G401 (cell line): ENCODE measurements at regions not wholly inside any gene's neighbourhood (a gene's known extent, or its start where the extent isn't known, plus 50 kb on each side); places are given as distances from the start of the nearest gene placed in this dataset.
"Not testable (repeated sequence)": the region's sequence is repeated elsewhere in the genome, so short reads cannot be mapped to it uniquely, and the experiment has no call there.

Source experiments
- DNase-seq: peaks from one replicate; pipeline ENCODE4 v3.0.0-alpha.2; 2015; ENCODE audit warnings: low spot score
- in situ Hi-C: cut with HindIII; loops from 2 replicates; pipeline ENCODE4 v1.10.0; 2016; ENCODE audit warnings: low sequenced_read_pairs, mixed read lengths

GRCh38 chr3:73164622-73165021 is 103.2 kb downstream of the EBLN2 start:
- in situ Hi-C loops: no loop called here
- DNase-seq: no peak

DNA sequence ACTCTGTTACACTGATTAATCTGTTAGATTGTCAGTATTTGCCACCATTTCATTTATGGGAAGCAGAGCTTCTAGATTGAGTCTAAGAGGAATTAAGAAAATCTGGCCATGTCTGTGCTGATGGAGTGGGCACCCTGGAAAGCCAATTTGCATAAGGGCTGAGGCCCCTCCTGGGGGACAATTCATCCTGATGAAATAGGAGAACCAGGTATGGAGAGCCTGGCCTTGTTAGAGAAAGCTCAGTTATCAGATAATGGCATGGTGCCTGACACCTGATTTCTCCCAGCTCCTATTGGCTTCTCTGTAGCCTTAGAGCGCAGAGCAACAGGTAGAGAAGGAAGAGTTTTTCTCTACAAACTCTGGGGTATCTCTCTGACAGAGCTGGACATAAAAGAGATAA is 114.2 kb downstream of the EBLN2 start:
- DNase-seq: no peak
- in situ Hi-C loops: no loop called here

GRCh38 chr3:73176941-73177340 is 115.5 kb downstream of the EBLN2 start:
- in situ Hi-C loops: no loop called here
- DNase-seq: no peak

DNA sequence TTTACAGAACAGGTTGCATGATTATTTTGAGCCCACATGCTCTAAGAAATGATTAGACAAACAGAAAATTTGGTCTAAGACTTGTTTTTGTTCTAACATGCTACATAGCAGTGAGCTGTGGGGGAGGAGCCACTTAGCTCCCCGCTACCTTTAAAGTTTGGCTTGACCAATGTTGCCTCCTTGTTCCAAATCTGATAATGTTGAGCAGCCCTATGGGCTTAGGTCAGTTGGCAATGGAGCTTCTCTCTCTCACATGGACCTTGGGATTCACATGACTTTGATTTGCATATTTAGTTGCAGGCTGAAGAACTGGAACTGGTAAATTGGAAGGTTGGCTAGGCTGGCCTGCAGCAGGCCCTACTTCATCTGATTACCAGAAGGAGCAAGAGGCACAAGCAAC is 116.4 kb downstream of the EBLN2 start:
- no peak for DNase-seq
- in situ Hi-C loops: no loop called here

GRCh38 chr3:73179601-73180000 is 118.1 kb downstream of the EBLN2 start:
- DNase-seq: no peak
- in situ Hi-C loops: no loop called here

- DNase-seq: no peak
- in situ Hi-C loops: no loop called here
Measured at GRCh38 chr3:73186741-73187140, 125.3 kb downstream of the EBLN2 start.

DNA sequence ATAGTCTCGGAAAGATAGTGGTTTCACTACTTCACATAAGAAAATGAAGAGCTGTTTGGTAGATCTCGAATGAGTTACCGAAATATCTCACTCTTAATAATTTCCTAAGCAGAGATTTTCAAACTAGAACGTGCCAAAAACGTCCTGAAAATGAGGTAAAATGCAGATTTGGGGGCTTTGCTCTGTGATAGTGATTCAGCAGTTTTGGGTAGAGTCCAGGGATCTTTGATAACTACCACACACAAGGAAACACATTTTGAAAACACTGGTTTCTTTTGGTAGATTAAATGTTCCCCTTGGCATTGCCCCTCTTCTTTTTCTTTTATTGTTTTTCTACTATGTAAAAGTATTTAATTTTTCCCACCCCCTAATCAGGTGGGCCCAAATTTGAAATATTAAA is 125.9 kb downstream of the EBLN2 start:
- in situ Hi-C loops: no loop called here
- no peak for DNase-seq

DNA sequence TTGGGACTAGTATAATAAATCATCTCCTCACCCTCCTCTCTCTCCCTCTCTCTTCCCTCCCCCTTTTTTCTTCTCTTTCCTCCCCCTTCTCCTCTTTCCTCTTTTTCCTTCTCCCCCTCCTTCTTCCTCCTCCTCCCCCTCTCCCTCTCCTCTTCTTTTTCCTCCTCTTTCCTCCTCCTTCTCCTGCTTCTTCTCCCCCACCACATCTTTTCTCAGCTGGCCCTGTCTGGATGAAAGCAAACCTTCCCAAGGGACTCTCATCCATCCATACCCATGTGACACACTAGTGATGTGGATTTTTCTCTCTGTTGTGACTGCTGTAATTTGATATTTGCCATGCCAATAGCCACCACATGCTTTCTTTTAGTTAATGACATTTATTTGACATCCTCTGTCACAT is 127.2 kb downstream of the EBLN2 start:
- in situ Hi-C loops: no loop called here
- DNase-seq: no peak

DNA sequence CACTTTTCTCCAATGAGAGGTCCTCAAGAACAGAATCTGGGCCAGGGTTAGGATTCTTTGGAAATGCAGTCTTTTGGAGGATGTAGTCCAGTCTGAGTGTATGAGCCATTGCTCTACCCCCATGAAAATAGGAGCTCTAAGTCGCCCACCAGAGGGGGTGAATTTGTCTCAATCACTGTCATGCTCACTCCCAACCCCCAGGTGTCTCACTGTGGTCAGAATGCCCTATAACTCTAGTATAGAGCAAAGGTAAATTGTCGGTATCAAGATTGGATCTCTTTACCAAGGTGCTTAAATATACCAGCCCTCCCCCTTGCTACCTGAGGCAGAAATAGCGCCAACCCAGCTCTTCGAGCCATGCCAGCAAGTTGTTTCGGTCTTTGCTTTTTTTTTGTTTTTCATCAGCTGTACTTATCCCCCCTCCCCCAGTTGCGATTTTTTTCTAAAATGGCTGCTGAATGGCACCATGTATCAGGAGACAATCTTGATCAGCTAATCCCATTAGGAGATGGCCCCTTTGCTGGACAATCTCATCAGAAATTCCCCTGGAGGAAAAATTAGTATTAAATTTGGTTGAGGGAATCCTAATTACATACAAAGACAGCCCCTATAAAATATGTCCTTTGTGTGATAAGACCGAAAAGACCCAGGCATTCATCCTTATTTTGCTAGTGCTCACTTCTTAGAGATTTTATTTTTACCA is 130.7 kb downstream of the EBLN2 start:
- in situ Hi-C loops: no loop called here
- DNase-seq: no peak

DNA sequence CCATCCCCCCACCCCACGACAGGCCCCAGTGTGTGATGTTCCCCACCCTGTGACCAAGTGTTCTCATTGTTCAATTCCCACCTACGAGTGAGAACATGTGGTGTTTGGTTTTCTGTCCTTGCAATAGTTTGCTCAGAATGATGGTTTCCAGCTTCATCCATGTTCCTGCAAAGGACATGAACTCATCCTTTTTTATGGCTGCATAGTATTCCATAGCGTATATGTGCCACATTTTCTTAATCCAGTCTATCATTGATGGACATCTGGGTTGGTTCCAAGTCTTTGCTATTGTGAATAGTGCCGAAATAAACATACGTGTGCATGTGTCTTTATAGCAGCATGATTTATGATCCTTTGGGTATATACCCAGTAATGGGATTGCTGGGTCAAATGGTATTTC is 132.5 kb downstream of the EBLN2 start:
- DNase-seq, in situ Hi-C loops: not testable (repeated sequence)

DNA sequence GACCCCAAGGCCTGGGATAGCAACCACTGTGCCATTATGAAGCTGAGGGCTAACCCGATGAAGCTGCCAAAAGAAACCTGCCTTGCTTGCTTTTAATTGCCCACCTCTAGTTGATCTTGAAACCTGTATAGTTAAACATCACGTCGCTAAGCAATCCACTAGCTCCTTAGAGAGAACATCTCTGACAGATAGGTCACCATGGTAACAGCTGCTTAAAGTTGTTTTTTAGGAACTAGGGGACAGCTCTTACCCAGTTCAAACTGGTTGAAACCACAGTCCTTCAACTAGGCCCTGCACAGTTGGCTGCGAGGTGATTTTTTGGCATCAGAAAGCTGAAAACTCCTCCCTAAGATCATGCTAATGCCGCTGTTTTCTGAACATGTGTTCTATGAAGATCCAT is 135.7 kb downstream of the EBLN2 start:
- no peak for DNase-seq
- in situ Hi-C loops: no loop called here

- no peak for DNase-seq
- in situ Hi-C loops: no loop called here
Measured at GRCh38 chr3:73203101-73203500, 141.6 kb downstream of the EBLN2 start.

DNA sequence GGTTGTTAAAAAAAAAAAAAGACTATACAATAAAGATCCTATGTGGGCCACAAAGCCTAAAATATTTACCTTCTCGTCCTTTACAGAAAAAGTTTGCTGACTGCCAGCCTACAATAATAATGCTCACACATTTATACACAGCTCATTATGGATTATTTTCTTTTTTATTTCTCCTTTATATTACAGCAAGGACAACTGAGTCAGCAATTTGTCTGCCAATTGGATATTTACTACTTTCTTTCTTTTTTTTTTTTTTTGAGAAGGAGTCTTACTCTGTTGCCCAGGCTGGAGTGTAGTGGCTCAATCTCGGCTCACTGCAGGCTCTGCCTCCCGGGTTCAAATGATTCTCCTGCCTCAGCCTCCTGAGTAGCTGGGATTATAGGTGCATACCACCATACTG is 142.2 kb downstream of the EBLN2 start:
- no peak for DNase-seq
- in situ Hi-C loops: no loop called here

GRCh38 chr3:73204841-73205240 is 143.4 kb downstream of the EBLN2 start:
- DNase-seq: no peak
- in situ Hi-C loops: no loop called here

DNA sequence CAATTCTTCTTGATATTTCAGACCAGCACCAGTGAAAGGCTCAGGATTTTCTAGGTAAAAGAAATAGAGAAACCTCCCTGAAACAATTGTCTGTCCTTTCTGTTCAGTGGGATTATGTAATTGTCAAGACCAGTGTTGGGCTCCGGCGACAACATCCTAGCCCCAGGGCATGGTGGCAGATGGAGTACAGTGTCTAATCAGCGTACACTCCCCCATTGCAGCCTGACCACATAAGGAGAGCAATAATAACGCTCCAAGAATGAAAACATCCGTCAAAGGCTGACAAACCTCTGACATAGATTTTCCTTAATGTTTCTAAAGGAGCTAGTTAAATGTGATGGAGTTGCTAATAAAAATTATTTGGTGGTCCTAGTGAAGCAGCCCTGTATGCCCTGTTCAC is 144.6 kb downstream of the EBLN2 start:
- DNase-seq: peak; percentile 8
- in situ Hi-C loops: no loop called here

- no peak for DNase-seq
- in situ Hi-C loops: no loop called here
Measured at GRCh38 chr3:73207946-73208440, 146.5 kb downstream of the EBLN2 start.

- DNase-seq: no peak
Measured at GRCh38 chr3:73210759-73211158, 149.3 kb downstream of the EBLN2 start.

GRCh38 chr3:73212683-73213082 is 151.2 kb downstream of the EBLN2 start:
- in situ Hi-C loops: no loop called here
- DNase-seq: no peak

More at GRCh38 chr3:73210759-73211158, 149.3 kb downstream of the EBLN2 start:
- in situ Hi-C loops: no loop called here

DNA sequence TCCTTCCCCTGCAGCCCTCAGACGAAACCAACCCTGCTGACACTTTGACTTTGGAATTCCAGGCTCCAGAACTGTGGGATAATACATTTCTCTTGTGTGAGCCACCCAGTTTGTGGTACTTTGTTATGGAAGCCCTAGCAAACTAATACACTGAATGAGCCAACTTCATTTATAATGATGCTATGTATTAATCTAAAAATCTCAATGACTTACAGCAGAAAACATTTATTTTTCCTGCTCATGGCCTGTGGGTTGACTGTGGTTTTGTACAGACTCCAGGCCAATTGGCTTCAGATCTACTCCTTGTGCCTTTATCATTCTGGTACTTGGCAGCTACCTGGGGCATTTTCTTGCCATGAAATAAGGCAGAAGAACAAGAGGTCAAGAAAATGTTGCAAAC is 152.4 kb downstream of the EBLN2 start:
- in situ Hi-C loops: no loop called here
- DNase-seq: no peak

DNA sequence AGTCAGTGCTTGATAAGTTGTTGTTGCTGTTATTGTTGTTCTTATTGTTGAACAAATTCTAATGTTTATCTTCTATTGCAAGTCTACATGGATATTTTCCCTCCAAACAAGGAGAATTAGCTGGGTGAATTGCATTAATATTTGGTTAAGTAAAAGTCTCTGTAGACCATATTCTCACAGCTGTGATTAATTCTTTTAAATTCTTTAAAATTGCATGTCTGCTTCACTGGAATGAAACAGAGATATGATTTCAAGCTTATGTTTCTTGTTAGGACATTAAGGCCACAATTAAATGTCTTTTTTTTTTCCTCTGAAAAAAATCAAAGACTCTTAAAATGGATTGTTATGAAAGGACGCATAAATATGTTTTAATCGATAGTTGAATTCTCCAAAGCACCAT is 153.4 kb downstream of the EBLN2 start:
- in situ Hi-C loops: no loop called here
- no peak for DNase-seq

GRCh38 chr3:73215281-73215680 is 153.8 kb downstream of the EBLN2 start:
- in situ Hi-C loops: no loop called here
- no peak for DNase-seq
